ENCODE measurements at regions not wholly inside any gene's neighbourhood (a gene's known extent, or its start where the extent isn't known, plus 50 kb on each side); places are given as distances from the start of the nearest gene placed in this dataset.
A peak's percentile ranks its signal among the peaks of the same experiment; 100 is the strongest.
"Not testable (repeated sequence)": the region's sequence is repeated elsewhere in the genome, so short reads cannot be mapped to it uniquely, and the experiment has no call there.

DNA sequence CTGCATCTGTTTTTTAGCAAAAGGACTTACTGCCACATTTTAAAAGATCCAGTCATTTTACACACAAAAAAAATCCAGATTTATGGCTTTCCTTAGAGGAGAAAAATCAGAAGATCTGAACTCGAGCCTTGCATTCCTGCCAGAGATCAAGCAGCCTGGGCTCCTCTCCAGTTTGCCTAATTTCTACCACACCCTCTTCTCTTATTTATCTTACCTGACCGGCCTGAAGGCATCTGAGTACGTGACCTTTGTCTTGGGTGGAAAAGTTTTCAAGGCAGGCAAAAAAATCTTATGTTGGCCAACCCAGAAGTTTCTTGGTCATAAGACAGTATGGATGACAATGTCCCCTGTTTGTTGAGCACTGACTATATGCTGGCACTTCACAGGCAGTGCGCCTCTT, 60.3 kb downstream of the CHRD start:
- DNase-seq, result no peak

DNA sequence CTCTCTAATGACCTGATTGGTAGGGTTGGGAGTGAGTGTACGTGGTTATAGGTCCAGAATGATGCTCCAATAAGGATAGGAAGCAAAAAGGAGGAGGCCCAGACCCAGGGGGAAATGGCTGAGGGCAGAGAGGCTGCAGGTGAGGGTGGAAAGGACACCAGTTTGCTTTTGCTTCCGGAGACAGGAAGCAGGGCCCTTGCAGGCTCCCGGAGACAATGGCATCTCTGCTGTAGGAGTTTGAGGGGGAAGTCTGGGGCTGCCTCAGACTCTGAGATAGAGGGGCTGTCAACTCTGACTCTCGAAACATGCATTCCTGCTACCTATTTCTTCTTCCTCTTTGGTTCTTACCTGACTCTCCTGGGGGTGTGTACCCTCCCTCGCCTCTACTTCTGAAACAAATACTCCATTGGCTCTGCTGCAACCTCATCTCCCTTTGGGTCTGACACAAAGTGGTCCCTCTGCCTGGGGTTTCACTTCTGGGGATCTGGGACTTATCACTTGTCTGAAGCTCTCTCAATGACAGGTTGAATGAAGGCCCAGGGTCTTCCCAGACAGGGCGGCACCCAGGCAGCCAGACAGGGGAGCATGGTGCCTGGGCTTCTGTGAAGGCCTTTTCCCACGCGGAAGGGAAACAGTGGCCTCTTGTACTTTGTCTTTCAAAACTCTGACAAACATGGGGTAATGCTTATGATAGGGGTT, 61.5 kb downstream of the CHRD start:
- DNase-seq, result no peak

DNA sequence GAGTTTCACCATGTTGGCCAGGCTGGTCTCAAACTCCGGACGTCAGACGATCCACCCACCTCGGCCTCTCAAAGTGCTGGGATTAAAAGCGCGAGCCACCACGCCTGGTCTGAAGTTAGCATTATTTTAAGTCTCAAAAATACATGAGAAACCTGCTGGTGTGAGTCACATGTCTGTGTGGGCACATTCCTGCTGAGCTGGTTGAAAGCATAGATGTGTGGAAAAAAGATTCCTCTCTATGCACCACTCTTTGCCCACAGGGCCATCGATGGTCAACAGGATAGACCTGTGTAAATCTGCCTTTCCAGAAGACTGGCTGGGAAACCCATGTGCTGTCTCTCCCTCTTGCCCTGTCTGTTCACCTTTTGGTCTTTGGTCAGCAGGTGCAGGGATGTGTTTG, 63.5 kb downstream of the CHRD start:
- no peak for DNase-seq

DNA sequence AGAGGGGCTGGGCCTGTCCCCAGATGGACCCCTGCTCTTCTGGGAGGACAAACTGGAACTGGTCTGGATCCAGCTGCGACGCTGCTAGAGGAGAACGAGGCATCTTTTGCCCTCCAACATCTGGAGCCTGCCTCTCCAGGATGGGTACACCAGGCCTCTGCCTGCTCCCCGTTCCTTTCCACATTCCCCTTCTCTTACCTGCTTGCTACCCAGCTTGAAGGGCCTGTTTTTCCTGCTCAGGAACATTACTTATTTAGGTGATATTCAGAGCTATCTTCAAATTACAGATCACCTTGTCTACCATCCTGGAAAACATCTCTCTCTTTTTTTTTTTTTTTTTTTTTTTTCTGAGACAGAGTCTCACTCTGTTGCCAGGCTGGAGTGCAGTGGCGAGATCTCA, 64.0 kb downstream of the CHRD start:
- DNase-seq, result no peak

DNA sequence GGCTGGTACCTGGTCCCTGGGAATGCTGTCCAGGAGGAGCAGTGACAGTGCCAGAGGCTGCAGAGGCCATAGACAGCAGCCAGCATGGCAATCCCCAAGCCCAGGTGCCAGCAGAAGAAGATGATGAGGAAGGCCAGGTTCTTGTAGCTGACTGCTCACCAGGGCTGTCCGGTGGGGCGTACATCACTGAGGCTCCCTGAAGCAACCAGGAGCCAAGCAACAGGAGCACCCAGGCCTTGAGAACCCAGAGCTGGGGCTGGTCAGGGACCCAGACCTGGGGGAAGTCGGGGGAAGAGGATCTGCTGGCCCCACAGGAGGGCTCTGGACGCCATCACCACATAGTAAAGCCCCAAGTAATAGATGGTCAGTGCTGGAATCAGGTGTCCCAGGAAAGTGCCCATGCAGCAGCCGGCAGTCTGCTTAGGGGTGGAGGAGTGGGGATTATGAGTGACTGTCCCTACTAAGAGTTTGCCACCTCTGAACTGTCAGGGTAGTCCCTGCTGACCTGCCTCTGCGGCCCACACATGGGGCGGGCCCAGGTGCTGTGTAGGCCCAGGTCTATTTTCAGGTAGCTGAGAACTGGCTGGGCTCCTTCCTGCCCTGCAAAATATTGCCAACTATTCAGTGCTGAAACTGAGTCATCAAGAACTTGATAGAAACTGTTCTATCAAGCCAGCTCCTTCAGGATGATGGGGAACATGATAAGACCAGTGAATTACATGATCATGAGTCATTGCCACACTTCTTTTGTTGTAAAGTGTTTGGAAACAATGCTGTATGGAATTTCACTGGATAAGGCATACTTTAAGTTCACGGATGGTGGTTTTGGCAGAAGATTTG, 68.7 kb downstream of the CHRD start:
- DNase-seq, result peak; percentile 42

GRCh38 chr3:184449161-184449515, 69.3 kb downstream of the CHRD start:
- DNase-seq, result no peak

GRCh38 chr3:184450547-184450946, 70.7 kb downstream of the CHRD start:
- no peak for DNase-seq

- no peak for DNase-seq
Observed at GRCh38 chr3:184453296-184453695, 73.4 kb downstream of the CHRD start.

GRCh38 chr3:184455991-184456390, 76.1 kb downstream of the CHRD start:
- no peak for DNase-seq

DNA sequence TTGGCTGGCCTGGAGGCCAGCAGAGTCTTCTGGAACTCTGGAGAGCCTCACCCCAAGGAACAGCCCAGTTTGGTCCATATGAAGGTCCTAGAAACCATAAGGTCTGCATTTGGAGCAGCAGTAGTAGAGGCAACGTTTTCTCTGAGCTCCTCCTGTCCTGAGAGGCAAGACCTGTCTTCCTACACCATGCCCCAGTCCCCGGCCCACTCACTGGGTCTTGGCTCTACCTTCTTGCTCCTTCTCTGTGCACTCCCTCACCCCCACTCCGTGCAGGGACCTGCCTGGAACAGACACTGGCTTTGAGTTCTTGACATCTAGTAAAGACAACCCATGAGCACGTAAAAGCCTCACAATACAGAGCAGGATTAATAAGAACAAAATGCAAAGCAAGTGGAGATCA, 76.6 kb downstream of the CHRD start:
- DNase-seq, result no peak

DNA sequence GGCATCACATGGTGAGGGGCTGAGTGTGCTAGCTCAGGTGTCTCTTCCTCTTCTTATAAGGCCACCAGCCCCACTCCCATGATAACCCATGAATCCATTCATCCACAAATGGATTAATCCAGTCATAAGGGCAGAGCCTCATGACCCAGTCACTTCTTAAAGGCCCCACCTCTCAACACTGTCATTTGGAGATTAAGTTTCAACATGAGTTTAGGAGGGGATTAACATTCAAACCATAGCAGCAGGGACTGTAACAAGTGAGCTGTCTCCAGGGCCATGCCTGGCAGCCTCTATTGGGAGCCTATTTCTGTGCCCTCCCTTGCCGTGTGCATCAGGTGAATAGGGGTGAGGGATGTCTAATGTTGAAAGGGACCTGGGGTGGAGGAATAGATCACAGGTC, 77.5 kb downstream of the CHRD start:
- DNase-seq, result no peak

DNA sequence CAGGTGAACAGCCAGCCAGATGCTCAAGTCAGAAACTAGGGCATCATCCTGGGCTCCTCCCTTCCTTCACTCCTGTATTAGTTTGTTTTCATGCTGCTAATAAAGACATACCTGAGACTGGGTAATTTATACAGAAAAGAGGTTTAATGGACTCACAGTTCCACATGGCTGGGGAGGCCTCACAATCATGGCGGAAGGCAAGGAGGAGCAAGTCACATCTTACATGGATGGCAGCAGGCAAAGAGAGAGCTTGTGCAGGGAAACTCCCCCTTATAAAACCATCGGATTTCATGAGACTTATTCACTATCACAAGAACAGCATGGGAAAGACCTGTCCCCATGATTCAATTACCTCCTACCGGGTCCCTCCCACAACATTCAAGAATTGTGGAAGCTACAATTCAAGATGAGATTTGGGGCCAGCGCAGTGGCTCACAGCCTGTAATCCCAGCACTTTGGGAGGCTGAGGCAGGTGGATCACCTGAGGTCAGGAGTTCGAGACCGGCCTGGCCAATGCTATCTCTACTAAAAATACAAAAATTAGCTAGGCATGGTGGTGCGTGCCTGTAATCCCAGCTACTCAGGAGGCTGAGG, 78.0 kb downstream of the CHRD start:
- not testable (repeated sequence) for DNase-seq

- DNase-seq, result peak; percentile 12
Observed at GRCh38 chr3:184459355-184459754, 79.5 kb downstream of the CHRD start.

- no peak for DNase-seq
Observed at GRCh38 chr3:184460276-184460675, 80.4 kb downstream of the CHRD start.

GRCh38 chr3:184461219-184461618, 81.4 kb downstream of the CHRD start:
- no peak for DNase-seq

DNA sequence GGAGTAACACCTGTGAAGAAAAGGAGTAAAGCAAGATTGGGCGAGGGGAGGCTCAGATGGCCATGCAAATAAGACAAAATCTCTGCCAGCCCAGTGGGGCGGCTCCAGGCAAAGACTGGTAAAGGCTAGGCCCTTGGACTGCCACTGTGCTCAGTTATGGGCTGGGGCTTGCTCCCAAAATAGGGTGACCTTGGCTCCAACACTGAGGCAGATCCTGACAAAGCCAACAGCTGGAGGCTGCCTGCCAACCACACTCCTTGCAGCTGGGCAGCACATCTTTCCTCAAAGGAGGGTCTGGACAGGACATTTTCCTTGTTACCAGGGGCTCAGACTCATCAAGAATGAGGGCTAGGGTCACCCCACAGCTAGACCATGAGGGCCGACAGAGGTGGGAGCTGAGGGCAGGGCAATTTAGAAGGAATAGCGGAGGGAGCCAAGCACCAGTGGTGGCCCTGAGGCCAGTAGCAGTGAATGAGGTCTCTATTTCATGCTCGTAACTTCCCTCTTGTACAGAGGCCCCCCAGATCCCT, 86.1 kb downstream of the CHRD start:
- DNase-seq, result no peak

DNA sequence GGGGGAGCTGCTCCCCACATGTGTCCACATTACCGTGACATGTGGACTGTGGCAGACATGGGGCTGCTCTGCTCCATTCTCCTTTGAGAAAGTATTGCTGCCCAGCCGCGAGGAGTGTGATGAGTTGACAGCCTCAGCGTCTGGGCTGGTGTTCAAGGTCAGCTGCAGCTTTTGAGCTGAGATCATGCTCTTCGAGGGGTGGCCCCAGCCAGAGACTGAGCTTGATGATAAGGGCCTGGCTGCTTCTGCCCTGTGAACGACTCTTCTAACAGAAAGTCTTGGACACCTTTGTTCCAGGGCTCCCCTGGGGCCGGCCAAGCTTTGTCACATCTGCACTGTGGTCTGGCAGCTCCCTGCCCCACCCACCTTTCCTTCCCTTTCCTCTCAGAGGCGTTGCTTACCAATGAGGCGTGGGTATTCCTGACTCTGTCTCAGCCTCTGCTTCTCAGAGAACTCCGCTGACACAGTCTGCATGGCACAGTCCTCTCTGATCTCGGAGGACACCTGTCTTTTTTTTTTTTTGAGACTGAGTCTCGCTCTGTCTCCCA, 86.6 kb downstream of the CHRD start:
- no peak for DNase-seq

- no peak for DNase-seq
Observed at GRCh38 chr3:184467171-184467570, 87.3 kb downstream of the CHRD start.

DNA sequence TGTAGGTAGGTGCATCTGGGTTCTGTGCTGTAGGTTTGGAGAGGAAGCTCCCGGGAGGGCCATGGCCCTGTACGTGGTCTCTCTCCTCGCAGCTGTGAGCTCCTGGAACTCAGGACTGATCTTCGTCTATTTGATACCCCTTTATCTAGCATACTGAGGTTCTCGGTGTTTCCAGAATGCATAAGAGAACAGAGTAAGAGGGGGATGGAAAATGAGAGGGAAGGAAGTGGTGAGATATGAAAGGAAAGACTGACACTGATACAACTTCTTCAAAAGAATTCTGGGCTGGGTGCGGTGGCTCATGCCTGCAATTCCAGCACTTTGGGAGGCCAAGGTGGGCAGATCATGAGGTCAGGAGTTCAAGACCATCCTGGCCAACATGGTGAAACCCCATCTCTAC, 90.7 kb downstream of the CHRD start:
- no peak for DNase-seq

DNA sequence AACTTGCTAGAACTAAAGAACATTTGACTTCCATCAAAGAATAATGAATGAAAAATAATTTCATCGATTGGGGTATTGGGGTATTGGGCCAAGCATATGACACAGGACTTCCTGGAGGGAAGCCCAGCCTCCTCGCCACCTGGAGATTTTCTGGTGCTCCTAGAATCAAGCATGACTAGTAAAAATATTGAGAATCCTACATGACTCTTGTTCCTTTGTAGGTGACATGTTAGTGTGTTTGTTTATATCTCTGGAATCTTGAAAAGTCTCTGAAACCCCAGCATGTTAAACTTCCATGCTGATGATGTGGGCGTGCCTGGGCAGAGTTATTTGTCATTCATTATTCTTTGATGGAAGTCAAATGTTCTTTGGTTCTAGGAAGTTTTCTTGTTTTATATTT, 90.1 kb upstream of the EPHB3 start:
- DNase-seq, result no peak

- peak; percentile 27 for DNase-seq
Observed at GRCh38 chr3:184472723-184473428, 88.7 kb upstream of the EPHB3 start.

DNA sequence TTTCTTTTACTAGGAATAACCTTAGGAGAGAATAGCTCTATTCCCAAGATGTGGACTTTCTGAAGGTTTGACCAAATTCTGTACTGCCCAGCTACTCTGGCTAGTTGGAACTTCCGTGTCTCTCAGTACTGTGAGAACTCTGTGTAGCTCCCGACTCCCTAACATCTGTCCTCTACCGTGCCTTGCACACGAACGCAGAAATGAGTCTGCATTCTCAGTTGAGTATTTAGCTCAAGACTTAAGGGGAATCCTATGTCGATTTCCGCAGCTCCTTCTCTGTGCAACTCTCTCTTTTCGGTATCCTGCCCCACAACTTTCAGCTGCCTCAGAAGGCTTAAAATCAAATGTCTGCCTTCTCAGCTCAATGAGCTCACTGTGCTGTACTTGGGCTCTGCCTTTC, 86.7 kb upstream of the EPHB3 start:
- DNase-seq, result no peak

DNA sequence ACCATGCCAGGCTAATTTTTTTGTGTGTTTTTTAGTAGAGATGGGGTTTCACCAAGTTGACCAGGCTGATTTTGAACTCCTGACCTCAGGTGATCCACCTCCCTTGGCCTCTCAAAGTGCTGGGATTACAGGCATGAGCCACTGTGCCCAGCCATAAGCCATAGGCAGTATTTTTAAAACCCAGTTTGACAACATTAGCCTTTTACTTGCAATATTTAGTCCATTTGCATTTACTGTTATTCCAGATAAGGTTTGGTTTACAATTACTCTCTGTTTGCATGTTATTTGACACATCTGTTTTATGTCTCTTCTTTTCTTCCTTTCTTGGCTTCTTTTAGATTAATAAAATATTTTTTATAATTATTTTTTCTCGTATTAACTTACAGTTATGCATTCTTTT, 83.6 kb upstream of the EPHB3 start:
- no peak for DNase-seq

Measured in DMS53 (cell line).